Spleen (tissue), 7 donors: ENCODE measurements at regions not wholly inside any gene's neighbourhood (a gene's known extent, or its start where the extent isn't known, plus 50 kb on each side); places are given as distances from the start of the nearest gene placed in this dataset.

ENCODE experiments used
- CTCF ChIP-seq, 11 experiments: fragments of 200-600 bp in 7 of 11; fragments of 450-650 bp in 4 of 11; sonication (generic) in 4 of 11; IDR thresholded peaks in 8 of 11; conservative IDR thresholded peaks in 3 of 11; 1 replicate in 7 of 11; 2 replicates in 4 of 11; pipeline versions ENCODE4 v1.4.0 to v1.8.0; 2016 to 2021; ENCODE audit warnings: antibody characterized with exemption in 11 of 11, inconsistent platforms in 4 of 11, mild to moderate bottlenecking in 1 of 11
- POLR2A ChIP-seq, 3 donors: fragments of 450-650 bp; IDR thresholded peaks; one replicate each; pipeline ENCODE4 v1.5.1; 2017; ENCODE audit warnings: antibody characterized with exemption in 3 of 3, mild to moderate bottlenecking in 1 of 3
- donor health status: DM: no; HTN: no; CAD: no; lungs with moderate emphysema.
- donor health status: DM: no; HTN: no; CAD: no.
- donor health status: DM: no; HTN: no; CAD: no.

- no peak for TF ChIP-seq POLR2A (IDR thresholded peaks at IDR 0.05)
- TF ChIP-seq CTCF (IDR thresholded peaks at IDR 0.05 in 8 of 11, conservative IDR thresholded peaks at IDR 0.05 in 3 of 11): no peak
Observed at GRCh38 chr1:181391301-181391900, 91.9 kb upstream of the CACNA1E start.
